Upper lobe of left lung (tissue), 6 donors: ENCODE measurements at regions not wholly inside any gene's neighbourhood (a gene's known extent, or its start where the extent isn't known, plus 50 kb on each side); places are given as distances from the start of the nearest gene placed in this dataset.
"Not testable (repeated sequence)": the region's sequence is repeated elsewhere in the genome, so short reads cannot be mapped to it uniquely, and the experiment has no call there.

Experiments
- ATAC-seq, 2 donors: fragments of 200-7000 bp; cut with Tn5 transposase; one replicate each; pipeline ENCODE4 v1.9.1; 2022; ENCODE audit warnings: mild to moderate bottlenecking in 2 of 2, moderate library complexity in 2 of 2; ENCODE audit not compliant: low FRiP score in 2 of 2
- DNase-seq, 2 donors: peaks; one replicate each; pipeline ENCODE4 v3.0.0-alpha.2; 2019 to 2020
- H3K27ac ChIP-seq, 4 donors: fragments of 200-600 bp; sonication (generic); one replicate each; pipeline ENCODE4 v1.5.1; 2016 to 2019
- H3K27me3 ChIP-seq, 4 donors: fragments of 200-600 bp; sonication (generic); one replicate each; pipeline ENCODE4 v1.5.1; 2017 to 2019
- H3K36me3 ChIP-seq, 4 donors: fragments of 200-600 bp; sonication (generic); one replicate each; pipeline ENCODE4 v1.5.1; 2016 to 2019
- H3K4me1 ChIP-seq, 4 donors: fragments of 200-600 bp; sonication (generic); one replicate each; pipeline ENCODE4 v1.5.1; 2018 to 2019
- H3K4me3 ChIP-seq, 4 donors: fragments of 200-600 bp; sonication (generic); one replicate each; pipeline ENCODE4 v1.5.1; 2017 to 2019; ENCODE audit warnings: mild to moderate bottlenecking in 2 of 4, moderate library complexity in 1 of 4
- H3K9me3 ChIP-seq, 4 donors: fragments of 200-600 bp; sonication (generic); one replicate each; pipeline ENCODE4 v1.5.1; 2018 to 2019
- EP300 ChIP-seq, 4 donors: sonication (generic); formaldehyde crosslinking; IDR thresholded peaks; one replicate each; pipeline ENCODE4 v1.5.1; 2017; ENCODE audit warnings: antibody characterized with exemption in 4 of 4, control low read depth in 2 of 4
- POLR2A ChIP-seq, 4 donors: fragments of 450-650 bp; IDR thresholded peaks; one replicate each; pipeline ENCODE4 v1.5.1; 2016 to 2017; ENCODE audit warnings: antibody characterized with exemption in 4 of 4, mild to moderate bottlenecking in 2 of 4
- POLR2AphosphoS5 ChIP-seq, 2 donors: sonication (generic); formaldehyde crosslinking; IDR thresholded peaks; one replicate each; pipeline ENCODE4 v1.5.1; 2017; ENCODE audit warnings: antibody characterized with exemption in 2 of 2
- WGBS, 2 donors: methylation state at CpG; one replicate each; pipeline ENCODE4 v1.1.5; 2017 to 2018; 5-methylcytosine and 5-hydroxymethylcytosine counted together
- TF ChIP-seq, protein P1 (sequence below), 6 experiments: fragments of 450-650 bp in 4 of 6; fragments of 200-600 bp in 2 of 6; sonication (generic) in 2 of 6; IDR thresholded peaks; one replicate each; pipeline ENCODE4 v1.5.1; 2016 to 2019; ENCODE audit warnings: antibody characterized with exemption in 6 of 6
- donor health status: DM: no; HTN: no; CAD: no; lungs with moderate emphysema.
- donor health status: DM: no; HTN: yes; CAD: no; lungs with severe emphysema.

- H3K4me1 ChIP-seq = no peaks in the 10 kb centered on the region
- DNase-seq (no peak), ATAC-seq (no peak)
- H3K27me3 ChIP-seq = no peaks in the 10 kb centered on the region
- no peaks in the 10 kb centered on the region for H3K9me3 ChIP-seq
- H3K27ac ChIP-seq = no peak overlapping the region
- H3K4me3 ChIP-seq = no peak overlapping the region
- 74 to 81% methylated on average over 3 of the region's 3 CpGs for WGBS, 2 donors
- no peaks in the 10 kb centered on the region for H3K36me3 ChIP-seq
- no peak for TF ChIP-seq POLR2AphosphoS5 (IDR thresholded peaks at IDR 0.05)
- no peak for TF ChIP-seq EP300 (IDR thresholded peaks at IDR 0.05)
- no peak for TF ChIP-seq POLR2A (IDR thresholded peaks at IDR 0.05)
- TF ChIP-seq, protein P1, sequence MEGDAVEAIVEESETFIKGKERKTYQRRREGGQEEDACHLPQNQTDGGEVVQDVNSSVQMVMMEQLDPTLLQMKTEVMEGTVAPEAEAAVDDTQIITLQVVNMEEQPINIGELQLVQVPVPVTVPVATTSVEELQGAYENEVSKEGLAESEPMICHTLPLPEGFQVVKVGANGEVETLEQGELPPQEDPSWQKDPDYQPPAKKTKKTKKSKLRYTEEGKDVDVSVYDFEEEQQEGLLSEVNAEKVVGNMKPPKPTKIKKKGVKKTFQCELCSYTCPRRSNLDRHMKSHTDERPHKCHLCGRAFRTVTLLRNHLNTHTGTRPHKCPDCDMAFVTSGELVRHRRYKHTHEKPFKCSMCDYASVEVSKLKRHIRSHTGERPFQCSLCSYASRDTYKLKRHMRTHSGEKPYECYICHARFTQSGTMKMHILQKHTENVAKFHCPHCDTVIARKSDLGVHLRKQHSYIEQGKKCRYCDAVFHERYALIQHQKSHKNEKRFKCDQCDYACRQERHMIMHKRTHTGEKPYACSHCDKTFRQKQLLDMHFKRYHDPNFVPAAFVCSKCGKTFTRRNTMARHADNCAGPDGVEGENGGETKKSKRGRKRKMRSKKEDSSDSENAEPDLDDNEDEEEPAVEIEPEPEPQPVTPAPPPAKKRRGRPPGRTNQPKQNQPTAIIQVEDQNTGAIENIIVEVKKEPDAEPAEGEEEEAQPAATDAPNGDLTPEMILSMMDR (IDR thresholded peaks at IDR 0.05) = no peak
Measured at GRCh38 chr2:66103581-66103980, 331.3 kb upstream of the MEIS1 start.

GRCh38 chr2:66101206-66101605 is 333.7 kb upstream of the MEIS1 start:
- Histone ChIP-seq H3K4me1 (no peaks in the 10 kb centered on the region), H3K27me3 (no peaks in the 10 kb centered on the region), H3K36me3 (no peaks in the 10 kb centered on the region), H3K4me3 (no peak overlapping the region), H3K27ac (no peak overlapping the region), H3K9me3 (no peaks in the 10 kb centered on the region)
- 71 to 90% methylated on average over 1 of the region's 1 CpG for WGBS, 2 donors
- DNase-seq (no peak), ATAC-seq (no peak)
- TF ChIP-seq, protein P1 (IDR thresholded peaks at IDR 0.05) = no peak
- TF ChIP-seq EP300 (IDR thresholded peaks at IDR 0.05) (no peak), POLR2A (IDR thresholded peaks at IDR 0.05) (no peak), POLR2AphosphoS5 (IDR thresholded peaks at IDR 0.05) (no peak)

DNA sequence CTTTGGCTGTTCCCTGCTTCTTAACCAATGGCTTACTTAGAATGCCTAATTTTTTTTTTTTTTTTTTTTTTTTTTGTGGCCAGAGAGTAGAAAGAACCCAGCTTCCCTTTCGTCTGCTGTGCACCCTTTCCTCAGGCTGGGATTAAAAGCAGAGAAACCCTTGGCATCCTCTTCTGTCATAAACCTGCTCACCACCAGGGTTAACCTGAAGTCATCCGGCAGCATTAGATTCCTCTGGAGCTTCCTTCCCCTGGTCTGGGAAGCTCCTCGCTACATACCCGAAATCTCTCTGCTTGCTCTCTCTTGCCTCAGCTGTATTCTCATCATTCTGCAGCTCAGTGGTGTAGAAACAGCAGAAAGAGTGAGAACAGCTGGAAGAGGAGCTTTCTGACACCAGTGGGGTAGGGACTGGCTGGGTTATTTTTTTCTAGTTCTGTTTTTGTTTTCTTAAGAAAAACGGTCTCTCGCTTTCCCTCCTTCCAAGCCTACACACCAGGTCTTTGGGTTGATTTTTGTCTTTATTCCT is 339.0 kb upstream of the MEIS1 start:
- TF ChIP-seq EP300 (IDR thresholded peaks at IDR 0.05) (no peak), POLR2AphosphoS5 (IDR thresholded peaks at IDR 0.05) (no peak), POLR2A (IDR thresholded peaks at IDR 0.05) (no peak)
- TF ChIP-seq, protein P1 (IDR thresholded peaks at IDR 0.05) = no peak
- H3K27ac ChIP-seq = no peak overlapping the region
- 51 to 77% methylated on average over 6 of the region's 6 CpGs for WGBS, 2 donors

GRCh38 chr2:66094689-66095088 is 340.2 kb upstream of the MEIS1 start:
- not testable (repeated sequence) for H3K4me1 ChIP-seq, H3K27ac ChIP-seq, H3K4me3 ChIP-seq, DNase-seq, H3K36me3 ChIP-seq, H3K27me3 ChIP-seq, H3K9me3 ChIP-seq, ATAC-seq
- 86 to 95% methylated on average over 2 of the region's 2 CpGs for WGBS, 2 donors

More for the DNA sequence above, 339.0 kb upstream of the MEIS1 start:
- no peaks in the 10 kb centered on the region for H3K4me1 ChIP-seq
- ATAC-seq (no peak), DNase-seq (no peak)
- no peak overlapping the region for H3K4me3 ChIP-seq
- H3K27me3 ChIP-seq = no peaks in the 10 kb centered on the region
- no peaks in the 10 kb centered on the region for H3K36me3 ChIP-seq
- no peaks in the 10 kb centered on the region for H3K9me3 ChIP-seq

GRCh38 chr2:66093371-66093770 is 341.6 kb upstream of the MEIS1 start:
- TF ChIP-seq EP300 (IDR thresholded peaks at IDR 0.05) = no peak
- DNase-seq (no peak), ATAC-seq (no peak)
- 76 to 88% methylated on average over 1 of the region's 1 CpG for WGBS, 2 donors
- Histone ChIP-seq H3K9me3 (peaks cover 0 to 3% (median 0%) of the 10 kb centered on the region in 4 donors), H3K27ac (no peak overlapping the region), H3K27me3 (no peaks in the 10 kb centered on the region), H3K4me1 (no peaks in the 10 kb centered on the region), H3K36me3 (no peaks in the 10 kb centered on the region), H3K4me3 (no peak overlapping the region)

- Histone ChIP-seq H3K36me3 (no peaks in the 10 kb centered on the region), H3K9me3 (peaks cover 0 to 3% (median 0%) of the 10 kb centered on the region in 4 donors), H3K4me1 (no peaks in the 10 kb centered on the region), H3K4me3 (no peak overlapping the region), H3K27me3 (no peaks in the 10 kb centered on the region), H3K27ac (no peak overlapping the region)
- ATAC-seq (no peak), DNase-seq (no peak)
- TF ChIP-seq POLR2AphosphoS5 (IDR thresholded peaks at IDR 0.05) (no peak), EP300 (IDR thresholded peaks at IDR 0.05) (no peak), POLR2A (IDR thresholded peaks at IDR 0.05) (no peak)
- TF ChIP-seq, protein P1 (IDR thresholded peaks at IDR 0.05) = no peak
- WGBS, 2 donors = 85 to 87% methylated on average over 5 to 9 of the region's 9 CpGs
Measured at GRCh38 chr2:66084948-66085590, 349.9 kb upstream of the MEIS1 start.
